PC-3 (cell line): ENCODE measurements at regions not wholly inside any gene's neighbourhood (a gene's known extent, or its start where the extent isn't known, plus 50 kb on each side); places are given as distances from the start of the nearest gene placed in this dataset.
A peak's percentile ranks its signal among the peaks of the same experiment; 100 is the strongest.

Source experiments
- ATAC-seq: fragments of 200-7000 bp; cut with Tn5 transposase; 2 replicates; pipeline ENCODE4 v1.9.1; 2020; ENCODE audit warnings: mild to moderate bottlenecking, moderate library complexity
- BruUV-seq: library from RNA; stranded (reverse); fragments of 400-500 nt; replicated peaks from 2 replicates; lab custom pipeline; 2021; lab: Mats Ljungman, UMichigan
- CTCF ChIA-PET: fragments of 300-600 bp; sonication (Branson Sonifier 250); formaldehyde crosslinking; loops from one replicate; lab custom pipeline; 2022; ENCODE audit warnings: antibody characterized with exemption; lab: Charles Lee
- POLR2A ChIA-PET: fragments of 300-600 bp; sonication (Branson Sonifier 250); formaldehyde crosslinking; loops from one replicate; lab custom pipeline; 2022; ENCODE audit warnings: antibody characterized with exemption; ENCODE audit not compliant: unreplicated experiment; lab: Charles Lee
- DNase-seq: peaks from one replicate; pipeline ENCODE4 v3.0.0-alpha.2; 2015
- H2AFZ ChIP-seq: fragments of 300-600 bp; sonication (generic); 2 replicates; pipeline ENCODE4 v1.6.0; 2016; ENCODE audit warnings: antibody characterized with exemption, low read length
- H3F3A ChIP-seq: fragments of 300-600 bp; sonication (generic); one replicate; pipeline ENCODE4 v1.6.0; 2017; ENCODE audit warnings: antibody characterized with exemption, low read length, control low read depth, mild to moderate bottlenecking; ENCODE audit not compliant: unreplicated experiment
- H3K27ac ChIP-seq: fragments of 300-600 bp; sonication (generic); 2 replicates; pipeline ENCODE4 v1.5.1; 2016; ENCODE audit warnings: mild to moderate bottlenecking, low read length
- H3K27me3 ChIP-seq: fragments of 300-600 bp; sonication (generic); 2 replicates; pipeline ENCODE4 v1.6.1; 2016; ENCODE audit warnings: low read length, mixed read lengths
- H3K36me3 ChIP-seq: fragments of 300-600 bp; sonication (generic); 2 replicates; pipeline ENCODE4 v1.6.1; 2016; ENCODE audit warnings: low read depth, mixed run types, low read length, mixed read lengths
- H3K4me1 ChIP-seq: fragments of 300-600 bp; sonication (generic); 2 replicates; pipeline ENCODE4 v1.5.1; 2016; ENCODE audit warnings: low read length; ENCODE audit not compliant: insufficient read depth
- H3K4me2 ChIP-seq: fragments of 300-600 bp; sonication (generic); 2 replicates; pipeline ENCODE4 v1.6.0; 2016; ENCODE audit warnings: low read length
- H3K4me3 ChIP-seq: fragments of 300-600 bp; sonication (generic); 2 replicates; pipeline ENCODE4 v1.5.1; 2016; ENCODE audit warnings: mild to moderate bottlenecking, low read length, mixed read lengths
- H3K79me2 ChIP-seq: fragments of 300-600 bp; sonication (generic); 2 replicates; pipeline ENCODE4 v1.6.1; 2017; ENCODE audit warnings: low read length, mixed read lengths
- H3K9ac ChIP-seq: fragments of 300-600 bp; sonication (generic); 2 replicates; pipeline ENCODE4 v1.6.0; 2016; ENCODE audit warnings: mild to moderate bottlenecking, low read length
- H3K9me2 ChIP-seq: fragments of 300-600 bp; sonication (generic); replicated peaks from 2 replicates; pipeline ENCODE4 v1.6.1; 2016; ENCODE audit warnings: mixed run types, low read length, mixed read lengths
- H3K9me3 ChIP-seq: fragments of 300-600 bp; sonication (generic); 2 replicates; pipeline ENCODE4 v1.6.1; 2016; ENCODE audit warnings: low read length, mixed read lengths
- H4K20me1 ChIP-seq: fragments of 300-600 bp; sonication (generic); 2 replicates; pipeline ENCODE4 v1.6.1; 2016; ENCODE audit warnings: low read length, mixed read lengths
- CTCF ChIP-seq: fragments of 300-600 bp; sonication (generic); conservative IDR thresholded peaks from 2 replicates; pipeline ENCODE4 v1.5.1; 2017; ENCODE audit warnings: antibody characterized with exemption, low read depth, mild to moderate bottlenecking, low read length
- EZH2 ChIP-seq: fragments of 300-600 bp; sonication (generic); IDR thresholded peaks from one replicate; pipeline ENCODE4 v1.6.1; 2017; ENCODE audit warnings: antibody characterized with exemption, mild to moderate bottlenecking, low read length; ENCODE audit not compliant: unreplicated experiment
- EZH2phosphoT487 ChIP-seq: fragments of 300-600 bp; sonication (generic); IDR thresholded peaks from 2 replicates; pipeline ENCODE4 v1.6.1; 2018; ENCODE audit warnings: mild to moderate bottlenecking, antibody characterized with exemption, low read length, borderline replicate concordance
- intact Hi-C: fragments of 100-400 bp; cut with micrococcal nuclease; formaldehyde crosslinking; loops from 2 replicates; pipeline ENCODE4 v1.9.0; 2023

GRCh38 chr12:88314706-88315105 is 172.6 kb downstream of the TMTC3 start:
- no peaks in the 10 kb centered on the region for H3K9me3 ChIP-seq
- no peak for TF ChIP-seq EZH2
- TF ChIP-seq CTCF: no peak
- TF ChIP-seq EZH2phosphoT487: no peak
- H3K36me3 ChIP-seq: no peaks in the 10 kb centered on the region
- POLR2A ChIA-PET: no interaction called here
- no peaks in the 10 kb centered on the region for H3K27me3 ChIP-seq
- H3K4me1 ChIP-seq: peaks cover 12% of the 10 kb centered on the region
- ATAC-seq: no peak
- H3K27ac ChIP-seq: no peak overlapping the region
- CTCF ChIA-PET: no interaction called here
- H2AFZ ChIP-seq: no peak overlapping the region
- H3K79me2 ChIP-seq: no peaks in the 10 kb centered on the region
- no peak overlapping the region for H3K4me2 ChIP-seq
- no peak overlapping the region for H3K9ac ChIP-seq
- no peak overlapping the region for H3K4me3 ChIP-seq
- BruUV-seq: no TSS peak
- intact Hi-C loops: no loop called here
- no peaks in the 10 kb centered on the region for H3K9me2 ChIP-seq
- no peaks in the 10 kb centered on the region for H3F3A ChIP-seq
- no peaks in the 10 kb centered on the region for H4K20me1 ChIP-seq
- no peak for DNase-seq

GRCh38 chr12:88318726-88319125 is 176.6 kb downstream of the TMTC3 start:
- POLR2A ChIA-PET: interaction anchor here (0.6 kb wide), 1 partner anchor 304 kb away, joined by 4 read pairs; no protein-coding TSS in a partner anchor
- no peaks in the 10 kb centered on the region for H3K27me3 ChIP-seq
- H3K9me3 ChIP-seq: no peaks in the 10 kb centered on the region
- CTCF ChIA-PET: no interaction called here
- DNase-seq (no peak), ATAC-seq (no peak)
- intact Hi-C loops: no loop called here
- TF ChIP-seq EZH2 (no peak), CTCF (no peak)
- no peaks in the 10 kb centered on the region for H4K20me1 ChIP-seq
- BruUV-seq: no TSS peak
- 0 out of 2 replicates have a peak, but pooled peaks cover 3% of the 10 kb centered on the region for H3K9me2 ChIP-seq
- H2AFZ ChIP-seq: no peak overlapping the region
- H3F3A ChIP-seq: no peaks in the 10 kb centered on the region
- no peak overlapping the region for H3K4me3 ChIP-seq
- no peak overlapping the region for H3K27ac ChIP-seq
- no peak overlapping the region for H3K9ac ChIP-seq
- no peak overlapping the region for H3K4me2 ChIP-seq
- no peaks in the 10 kb centered on the region for H3K79me2 ChIP-seq
- H3K36me3 ChIP-seq: no peaks in the 10 kb centered on the region
- H3K4me1 ChIP-seq: no peaks in the 10 kb centered on the region

GRCh38 chr12:88325076-88325815 is 183.1 kb downstream of the TMTC3 start:
- no peaks in the 10 kb centered on the region for H3K27me3 ChIP-seq
- H3K9me2 ChIP-seq: 0 out of 2 replicates have a peak, but pooled peaks cover 3% of the 10 kb centered on the region
- H3F3A ChIP-seq: no peaks in the 10 kb centered on the region
- POLR2A ChIA-PET: no interaction called here
- peak; percentile 100 for ATAC-seq
- H3K4me1 ChIP-seq: peaks cover 22% of the 10 kb centered on the region
- H2AFZ ChIP-seq: 0 out of 2 replicates have a peak overlapping the region, but pooled peaks have one; percentile 9
- H3K9ac ChIP-seq: peak overlapping the region; percentile 73
- H4K20me1 ChIP-seq: no peaks in the 10 kb centered on the region
- peak; percentile 92 for DNase-seq
- intact Hi-C loops: loop anchor here (2.0 kb wide), 1 partner anchor 76 kb away; no protein-coding TSS in a partner anchor
- H3K27ac ChIP-seq: peak overlapping the region; percentile 96
- H3K4me3 ChIP-seq: no peak overlapping the region
- H3K36me3 ChIP-seq: no peaks in the 10 kb centered on the region
- no peak for TF ChIP-seq EZH2phosphoT487
- TF ChIP-seq CTCF: no peak
- TF ChIP-seq EZH2: no peak
- BruUV-seq: no TSS peak
- H3K79me2 ChIP-seq: no peaks in the 10 kb centered on the region
- CTCF ChIA-PET: interaction anchor here (0.5 to 1.0 kb wide), 2 partner anchors 9 to 68 kb away, joined by 3 to 4 read pairs; no protein-coding TSS in a partner anchor
- no peaks in the 10 kb centered on the region for H3K9me3 ChIP-seq
- peak overlapping the region; percentile 67 for H3K4me2 ChIP-seq
